ENCODE measurements at regions not wholly inside any gene's neighbourhood (a gene's known extent, or its start where the extent isn't known, plus 50 kb on each side); places are given as distances from the start of the nearest gene placed in this dataset.
"Not testable (repeated sequence)": the region's sequence is repeated elsewhere in the genome, so short reads cannot be mapped to it uniquely, and the experiment has no call there.

DNA sequence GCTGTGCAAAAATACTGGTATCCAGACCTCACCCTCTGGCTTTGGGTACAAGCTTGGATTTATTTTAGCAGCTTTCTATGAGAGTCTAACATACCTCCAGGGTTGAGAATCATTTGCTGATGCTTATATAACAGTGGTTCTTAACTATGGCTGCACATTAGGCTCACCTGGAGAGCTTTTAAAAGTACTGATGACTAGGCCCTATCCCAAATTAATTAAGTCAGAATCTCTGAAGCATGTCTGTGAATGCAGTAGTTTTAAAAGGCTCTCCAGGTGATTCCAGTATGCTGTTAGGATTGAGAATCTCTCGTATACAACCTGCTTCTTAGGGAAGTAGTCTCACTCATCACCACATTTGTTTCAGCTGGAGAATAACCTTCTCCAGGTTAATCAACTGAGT is 99.2 kb downstream of the PDHA2 start:
- H3K36me3 ChIP-seq = no peaks in the 10 kb centered on the region
- no peak overlapping the region for H3K4me3 ChIP-seq
- TF ChIP-seq POLR2AphosphoS5 (IDR thresholded peaks at IDR 0.05) (no peak), EP300 (IDR thresholded peaks at IDR 0.05) (no peak), POLR2A (IDR thresholded peaks at IDR 0.05) (no peak)
- TF ChIP-seq, protein P1, sequence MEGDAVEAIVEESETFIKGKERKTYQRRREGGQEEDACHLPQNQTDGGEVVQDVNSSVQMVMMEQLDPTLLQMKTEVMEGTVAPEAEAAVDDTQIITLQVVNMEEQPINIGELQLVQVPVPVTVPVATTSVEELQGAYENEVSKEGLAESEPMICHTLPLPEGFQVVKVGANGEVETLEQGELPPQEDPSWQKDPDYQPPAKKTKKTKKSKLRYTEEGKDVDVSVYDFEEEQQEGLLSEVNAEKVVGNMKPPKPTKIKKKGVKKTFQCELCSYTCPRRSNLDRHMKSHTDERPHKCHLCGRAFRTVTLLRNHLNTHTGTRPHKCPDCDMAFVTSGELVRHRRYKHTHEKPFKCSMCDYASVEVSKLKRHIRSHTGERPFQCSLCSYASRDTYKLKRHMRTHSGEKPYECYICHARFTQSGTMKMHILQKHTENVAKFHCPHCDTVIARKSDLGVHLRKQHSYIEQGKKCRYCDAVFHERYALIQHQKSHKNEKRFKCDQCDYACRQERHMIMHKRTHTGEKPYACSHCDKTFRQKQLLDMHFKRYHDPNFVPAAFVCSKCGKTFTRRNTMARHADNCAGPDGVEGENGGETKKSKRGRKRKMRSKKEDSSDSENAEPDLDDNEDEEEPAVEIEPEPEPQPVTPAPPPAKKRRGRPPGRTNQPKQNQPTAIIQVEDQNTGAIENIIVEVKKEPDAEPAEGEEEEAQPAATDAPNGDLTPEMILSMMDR (IDR thresholded peaks at IDR 0.05) = no peak
- H3K27ac ChIP-seq = no peak overlapping the region
- no peak for DNase-seq (ENCODE audit: low spot score in 2 of 2)
- H3K27me3 ChIP-seq = no peaks in the 10 kb centered on the region
- no peaks in the 10 kb centered on the region for H3K4me1 ChIP-seq
- WGBS = 81% methylated on average over 1 of the region's 1 CpG
- H3K9me3 ChIP-seq = no peaks in the 10 kb centered on the region

DNA sequence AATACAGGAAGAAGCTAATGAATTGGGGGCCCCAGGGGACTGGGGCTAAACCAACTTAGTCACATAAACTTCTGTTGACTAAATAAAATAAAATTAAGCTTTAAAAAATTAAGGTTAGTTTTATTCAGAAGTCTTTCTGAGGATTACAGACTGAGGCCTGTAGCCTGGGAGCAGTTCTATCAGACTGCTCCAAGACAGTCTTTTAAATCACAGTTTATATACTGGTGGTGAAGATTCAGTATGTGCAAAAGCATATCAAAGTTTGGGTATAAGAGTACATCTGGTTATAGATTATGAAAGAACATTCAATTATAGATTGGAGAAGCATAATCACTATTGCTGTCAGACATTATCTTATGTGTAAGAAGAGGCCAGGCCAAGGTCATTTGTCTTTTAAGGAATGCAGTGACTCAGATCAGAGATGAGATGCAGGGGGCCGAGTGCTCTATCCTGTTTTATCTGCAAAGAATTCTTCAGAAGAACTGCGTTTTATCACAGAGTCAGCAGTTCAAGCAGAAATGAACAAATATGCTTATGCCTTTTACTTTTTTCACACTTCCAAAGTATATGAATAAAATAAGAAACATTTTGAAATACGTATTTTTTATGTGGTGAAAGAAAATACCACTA is 109.4 kb downstream of the PDHA2 start:
- no peaks in the 10 kb centered on the region for H3K9me3 ChIP-seq
- DNase-seq (ENCODE audit: low spot score in 2 of 2) = no peak
- 62% methylated on average over 3 of the region's 3 CpGs for WGBS
- no peaks in the 10 kb centered on the region for H3K36me3 ChIP-seq
- TF ChIP-seq EP300 (IDR thresholded peaks at IDR 0.05) = no peak
- TF ChIP-seq POLR2A (IDR thresholded peaks at IDR 0.05) = no peak
- no peaks in the 10 kb centered on the region for H3K27me3 ChIP-seq
- no peaks in the 10 kb centered on the region for H3K4me1 ChIP-seq
- no peak overlapping the region for H3K4me3 ChIP-seq
- no peak overlapping the region for H3K27ac ChIP-seq

DNA sequence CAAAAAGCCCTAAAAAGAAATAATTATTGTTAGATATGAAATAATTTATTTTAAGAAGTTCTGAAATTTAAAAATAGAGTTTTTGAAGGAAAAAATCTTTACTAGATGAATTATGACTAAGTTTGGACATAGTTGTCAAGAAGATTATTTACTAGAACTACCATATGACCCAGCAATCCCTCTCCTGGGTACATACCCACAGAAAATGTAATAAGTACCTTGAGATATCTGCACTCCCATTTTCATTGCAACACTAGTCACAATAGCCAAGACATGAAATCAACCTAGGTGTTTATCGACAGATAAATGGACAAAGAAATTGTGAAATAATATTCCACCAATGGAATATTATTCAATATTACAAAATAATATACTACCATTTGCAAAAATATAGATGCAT is 109.9 kb downstream of the PDHA2 start:
- Histone ChIP-seq H3K9me3 (no peaks in the 10 kb centered on the region), H3K4me3 (no peak overlapping the region), H3K4me1 (no peaks in the 10 kb centered on the region), H3K27me3 (no peaks in the 10 kb centered on the region), H3K27ac (no peak overlapping the region), H3K36me3 (no peaks in the 10 kb centered on the region)
- no peak for DNase-seq (ENCODE audit: low spot score in 2 of 2)
- no peak for TF ChIP-seq POLR2A (IDR thresholded peaks at IDR 0.05)
- no peak for TF ChIP-seq POLR2AphosphoS5 (IDR thresholded peaks at IDR 0.05)
- no peak for TF ChIP-seq EP300 (IDR thresholded peaks at IDR 0.05)
- TF ChIP-seq, protein P1 (IDR thresholded peaks at IDR 0.05) = no peak
- WGBS = 93% methylated on average over 1 of the region's 1 CpG

DNA sequence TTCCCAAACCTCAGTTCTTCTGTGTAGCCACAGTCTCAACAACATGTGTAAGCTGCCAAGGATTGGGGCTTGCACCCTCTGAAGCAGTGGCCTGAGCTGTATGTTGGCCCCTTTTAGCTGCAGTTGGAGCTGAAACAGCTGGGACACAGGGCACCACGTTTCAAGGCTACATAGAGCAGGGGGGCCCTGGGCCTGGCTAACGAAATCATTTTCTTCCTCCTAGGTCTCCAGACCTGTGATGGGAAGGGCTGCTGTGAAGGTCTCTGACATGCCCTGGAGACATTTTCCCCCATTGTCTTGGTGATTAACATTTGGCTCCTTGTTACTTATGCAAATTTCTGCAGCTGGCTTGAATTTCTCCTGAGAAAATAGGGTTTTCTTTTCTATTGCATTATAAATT is 112.6 kb downstream of the PDHA2 start:
- not testable (repeated sequence) for H3K27ac ChIP-seq; H3K4me1 ChIP-seq; DNase-seq (ENCODE audit: low spot score in 2 of 2); H3K9me3 ChIP-seq; H3K4me3 ChIP-seq; H3K27me3 ChIP-seq; H3K36me3 ChIP-seq
- WGBS = 67% methylated on average over 2 of the region's 2 CpGs

DNA sequence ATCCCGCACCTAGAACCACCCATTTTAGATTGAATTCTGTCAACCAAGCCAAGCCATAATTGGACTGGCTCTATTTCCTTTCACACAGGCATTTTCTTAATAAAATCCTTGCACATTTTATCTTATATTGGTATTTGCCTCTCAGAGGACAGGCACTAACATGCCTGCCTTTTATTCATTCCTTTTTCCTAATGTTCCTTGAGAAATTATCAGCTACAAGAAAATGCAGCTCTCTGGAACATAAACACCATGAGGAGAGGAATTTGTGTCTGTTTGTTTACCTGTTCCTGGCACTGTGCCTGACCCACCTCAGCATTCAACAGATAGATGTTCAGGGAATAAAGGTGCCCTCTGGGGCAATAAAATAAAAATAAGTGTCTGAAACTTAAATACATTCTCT is 116.2 kb downstream of the PDHA2 start:
- no peak overlapping the region for H3K4me3 ChIP-seq
- TF ChIP-seq, protein P1 (IDR thresholded peaks at IDR 0.05) = no peak
- TF ChIP-seq EP300 (IDR thresholded peaks at IDR 0.05) = no peak
- no peak for TF ChIP-seq POLR2AphosphoS5 (IDR thresholded peaks at IDR 0.05)
- TF ChIP-seq POLR2A (IDR thresholded peaks at IDR 0.05) = no peak
- no peaks in the 10 kb centered on the region for H3K4me1 ChIP-seq
- no peak overlapping the region for H3K27ac ChIP-seq
- 52% methylated on average over 1 of the region's 1 CpG for WGBS
- no peaks in the 10 kb centered on the region for H3K27me3 ChIP-seq
- no peaks in the 10 kb centered on the region for H3K9me3 ChIP-seq
- no peaks in the 10 kb centered on the region for H3K36me3 ChIP-seq
- DNase-seq (ENCODE audit: low spot score in 2 of 2) = no peak

DNA sequence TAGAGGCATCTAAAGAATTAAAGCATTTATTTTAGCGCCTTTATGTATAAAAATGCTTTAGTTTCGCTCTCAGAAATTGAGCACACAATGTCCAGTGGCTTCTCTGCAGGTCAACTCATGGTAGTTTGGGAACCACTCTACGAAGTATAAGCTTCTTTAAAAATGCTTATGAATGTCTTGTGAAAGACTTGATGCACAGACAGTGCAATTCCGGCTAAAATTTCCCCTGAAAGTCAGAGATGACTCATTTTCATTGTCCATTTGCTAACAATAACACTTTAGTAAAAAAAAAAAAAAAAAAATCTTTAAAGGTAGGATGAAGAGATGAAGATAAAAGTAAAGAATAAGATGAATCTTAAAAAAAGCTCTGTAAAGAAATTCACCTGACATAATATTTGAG is 117.2 kb downstream of the PDHA2 start:
- H3K27me3 ChIP-seq = no peaks in the 10 kb centered on the region
- TF ChIP-seq POLR2AphosphoS5 (IDR thresholded peaks at IDR 0.05) = no peak
- TF ChIP-seq, protein P1 (IDR thresholded peaks at IDR 0.05) = no peak
- TF ChIP-seq POLR2A (IDR thresholded peaks at IDR 0.05) = no peak
- no peak for TF ChIP-seq EP300 (IDR thresholded peaks at IDR 0.05)
- no peaks in the 10 kb centered on the region for H3K4me1 ChIP-seq
- no peaks in the 10 kb centered on the region for H3K36me3 ChIP-seq
- no peaks in the 10 kb centered on the region for H3K9me3 ChIP-seq
- H3K4me3 ChIP-seq = no peak overlapping the region
- H3K27ac ChIP-seq = no peak overlapping the region
- DNase-seq (ENCODE audit: low spot score in 2 of 2) = no peak
- 75% methylated on average over 4 of the region's 4 CpGs for WGBS

All from suprapubic skin (tissue), 4 donors.